ENCODE measurements at regions not wholly inside any gene's neighbourhood (a gene's known extent, or its start where the extent isn't known, plus 50 kb on each side); places are given as distances from the start of the nearest gene placed in this dataset.

DNA sequence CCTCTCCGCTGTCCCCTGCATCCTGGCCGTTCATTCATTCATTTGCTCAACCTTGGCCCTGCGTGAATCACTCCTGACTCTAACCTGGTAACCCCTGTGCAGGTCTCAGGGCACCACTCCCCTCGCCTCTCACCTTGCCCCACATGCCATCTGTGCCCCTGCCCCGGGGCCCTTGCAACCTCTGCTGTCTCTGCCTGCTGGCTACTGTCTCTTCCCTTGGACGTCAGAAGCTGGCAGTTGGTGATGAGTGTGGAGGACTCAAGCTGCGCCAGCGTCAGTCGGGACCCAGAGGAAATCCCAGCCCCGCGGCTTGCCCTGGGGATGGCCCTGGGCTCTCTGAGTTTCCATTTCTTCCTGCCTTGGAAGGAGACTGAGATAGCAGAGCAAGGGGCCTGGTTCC lies 154.9 kb downstream of the OLFM1 start:
- Histone ChIP-seq H3K27ac (replicated peaks) (no peak overlapping the region), H3K4me3 (replicated peaks; ENCODE audit: insufficient read depth, low read length) (no peak overlapping the region), H3K27me3 (ENCODE audit: insufficient read depth, poor library complexity, severe bottlenecking) (peaks cover 3% of the 10 kb centered on the region)
- TF ChIP-seq SPI1 (IDR thresholded peaks at IDR 0.05; ENCODE audit: borderline replicate concordance, low read depth) (no peak), GABPA (IDR thresholded peaks at IDR 0.05; ENCODE audit: low read depth) (no peak), POLR2AphosphoS5 (IDR thresholded peaks at IDR 0.05; ENCODE audit: low read depth) (no peak), REST (IDR thresholded peaks at IDR 0.05; ENCODE audit: insufficient replicate concordance, low read depth) (no peak)
- TF ChIP-seq, protein P1, sequence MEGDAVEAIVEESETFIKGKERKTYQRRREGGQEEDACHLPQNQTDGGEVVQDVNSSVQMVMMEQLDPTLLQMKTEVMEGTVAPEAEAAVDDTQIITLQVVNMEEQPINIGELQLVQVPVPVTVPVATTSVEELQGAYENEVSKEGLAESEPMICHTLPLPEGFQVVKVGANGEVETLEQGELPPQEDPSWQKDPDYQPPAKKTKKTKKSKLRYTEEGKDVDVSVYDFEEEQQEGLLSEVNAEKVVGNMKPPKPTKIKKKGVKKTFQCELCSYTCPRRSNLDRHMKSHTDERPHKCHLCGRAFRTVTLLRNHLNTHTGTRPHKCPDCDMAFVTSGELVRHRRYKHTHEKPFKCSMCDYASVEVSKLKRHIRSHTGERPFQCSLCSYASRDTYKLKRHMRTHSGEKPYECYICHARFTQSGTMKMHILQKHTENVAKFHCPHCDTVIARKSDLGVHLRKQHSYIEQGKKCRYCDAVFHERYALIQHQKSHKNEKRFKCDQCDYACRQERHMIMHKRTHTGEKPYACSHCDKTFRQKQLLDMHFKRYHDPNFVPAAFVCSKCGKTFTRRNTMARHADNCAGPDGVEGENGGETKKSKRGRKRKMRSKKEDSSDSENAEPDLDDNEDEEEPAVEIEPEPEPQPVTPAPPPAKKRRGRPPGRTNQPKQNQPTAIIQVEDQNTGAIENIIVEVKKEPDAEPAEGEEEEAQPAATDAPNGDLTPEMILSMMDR (IDR thresholded peaks at IDR 0.05; ENCODE audit: insufficient read depth, low read length), result no peak
- DNase-seq (ENCODE audit: low read depth in 1 of 2, low spot score in 1 of 2), result no peak

GRCh38 chr9:135243201-135244190 lies 156.0 kb downstream of the OLFM1 start:
- no peak overlapping the region for H3K4me3 ChIP-seq (replicated peaks; ENCODE audit: insufficient read depth, low read length)
- no peak for DNase-seq (ENCODE audit: low read depth in 1 of 2, low spot score in 1 of 2)
- TF ChIP-seq REST (IDR thresholded peaks at IDR 0.05; ENCODE audit: insufficient replicate concordance, low read depth) (no peak), POLR2AphosphoS5 (IDR thresholded peaks at IDR 0.05; ENCODE audit: low read depth) (no peak), GABPA (IDR thresholded peaks at IDR 0.05; ENCODE audit: low read depth) (no peak), SPI1 (IDR thresholded peaks at IDR 0.05; ENCODE audit: borderline replicate concordance, low read depth) (no peak)
- TF ChIP-seq, protein P1 (IDR thresholded peaks at IDR 0.05; ENCODE audit: insufficient read depth, low read length), result no peak
- peaks cover 3% of the 10 kb centered on the region for H3K27me3 ChIP-seq (ENCODE audit: insufficient read depth, poor library complexity, severe bottlenecking)
- no peak overlapping the region for H3K27ac ChIP-seq (replicated peaks)

DNA sequence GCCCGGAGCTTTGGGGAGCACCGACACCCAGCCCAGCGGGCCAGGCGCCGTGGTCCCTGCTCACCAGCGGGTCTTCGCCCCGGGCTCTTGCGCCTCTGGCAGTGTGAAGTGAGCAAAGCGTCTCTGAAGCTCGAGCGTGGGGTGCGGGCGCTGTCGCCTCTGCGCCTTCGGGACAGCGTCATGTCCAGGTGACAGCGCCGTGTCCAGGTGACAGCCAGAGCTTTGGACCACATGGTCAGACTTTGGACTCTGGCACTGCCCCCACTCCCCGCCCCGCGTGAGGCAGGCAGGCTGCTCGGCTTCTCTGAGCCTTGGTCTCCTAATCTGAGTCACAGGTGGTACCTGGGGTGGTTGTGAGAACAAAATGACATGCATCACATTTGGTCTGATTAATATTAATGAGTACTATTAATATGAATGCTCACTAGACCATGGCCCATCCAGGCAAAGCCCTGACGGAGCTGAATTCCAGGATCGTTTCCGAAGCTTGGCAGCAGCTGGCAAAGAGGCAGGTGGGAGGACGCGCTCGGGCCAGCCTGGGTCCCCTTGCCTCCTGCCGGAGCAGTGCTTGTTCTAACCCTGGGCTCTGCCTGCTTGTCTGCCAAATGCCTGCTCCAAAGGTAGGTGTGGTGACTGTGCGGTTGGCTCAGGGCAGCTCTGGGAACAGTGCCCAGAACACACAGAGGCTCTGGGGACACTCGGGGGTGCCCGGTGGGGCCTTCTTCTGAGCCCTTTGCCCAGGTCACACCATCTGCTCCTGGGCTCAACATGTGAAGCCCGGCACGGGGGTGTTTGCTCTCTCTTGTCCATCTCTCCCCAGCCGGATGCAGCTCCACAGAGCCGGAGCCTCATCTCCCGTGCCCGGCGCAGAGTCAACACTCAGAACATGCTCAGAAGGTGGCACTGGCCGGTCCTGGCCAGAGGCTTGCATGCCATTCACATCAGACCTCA lies 157.1 kb downstream of the OLFM1 start:
- DNase-seq (ENCODE audit: low read depth in 1 of 2, low spot score in 1 of 2), result no peak
- H3K27me3 ChIP-seq (ENCODE audit: insufficient read depth, poor library complexity, severe bottlenecking), result peaks cover 3% of the 10 kb centered on the region
- H3K4me3 ChIP-seq (replicated peaks; ENCODE audit: insufficient read depth, low read length), result no peak overlapping the region
- TF ChIP-seq GABPA (IDR thresholded peaks at IDR 0.05; ENCODE audit: low read depth), result no peak
- no peak for TF ChIP-seq SPI1 (IDR thresholded peaks at IDR 0.05; ENCODE audit: borderline replicate concordance, low read depth)
- TF ChIP-seq REST (IDR thresholded peaks at IDR 0.05; ENCODE audit: insufficient replicate concordance, low read depth), result no peak
- TF ChIP-seq, protein P1 (IDR thresholded peaks at IDR 0.05; ENCODE audit: insufficient read depth, low read length), result no peak
- TF ChIP-seq POLR2AphosphoS5 (IDR thresholded peaks at IDR 0.05; ENCODE audit: low read depth), result no peak
- H3K27ac ChIP-seq (replicated peaks), result no peak overlapping the region
